Fibroblast of pulmonary artery (primary cell): ENCODE measurements at regions not wholly inside any gene's neighbourhood (a gene's known extent, or its start where the extent isn't known, plus 50 kb on each side); places are given as distances from the start of the nearest gene placed in this dataset.

ENCODE experiments used
- DNase-seq: peaks from one replicate; pipeline ENCODE4 v3.0.0-alpha.2; 2010; ENCODE audit warnings: low read depth
- H3K4me3 ChIP-seq: replicated peaks from 2 replicates; pipeline ENCODE4 v1.5.1; 2011; ENCODE audit warnings: low read depth, mild to moderate bottlenecking, control low read depth, low read length, moderate library complexity
- TF ChIP-seq, protein P1 (sequence below): IDR thresholded peaks from 2 replicates; pipeline ENCODE4 v1.5.1; 2011; ENCODE audit warnings: mild to moderate bottlenecking, control low read depth, low read length, inconsistent platforms; ENCODE audit errors: missing control alignments

DNA sequence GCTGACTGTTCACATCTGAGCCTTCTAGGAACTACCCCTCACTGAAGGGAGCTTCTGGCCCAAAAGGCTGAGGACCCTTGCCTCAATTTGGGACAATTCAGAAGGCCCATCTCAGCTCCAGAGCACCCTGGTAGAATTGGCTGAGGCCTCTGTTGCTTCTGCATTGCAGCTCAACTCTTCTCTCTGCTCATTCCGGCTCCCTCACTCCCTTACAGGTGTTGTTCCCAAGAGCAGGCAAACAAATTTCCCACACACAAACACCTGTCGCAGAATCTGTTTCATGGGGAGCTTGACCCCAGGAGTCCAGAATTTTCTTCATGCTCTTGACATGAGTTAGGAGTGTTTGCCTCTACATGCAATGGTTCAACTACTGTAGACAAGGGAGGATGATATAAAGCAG is 78.7 kb downstream of the CRYGS start:
- DNase-seq, result no peak
- TF ChIP-seq, protein P1, sequence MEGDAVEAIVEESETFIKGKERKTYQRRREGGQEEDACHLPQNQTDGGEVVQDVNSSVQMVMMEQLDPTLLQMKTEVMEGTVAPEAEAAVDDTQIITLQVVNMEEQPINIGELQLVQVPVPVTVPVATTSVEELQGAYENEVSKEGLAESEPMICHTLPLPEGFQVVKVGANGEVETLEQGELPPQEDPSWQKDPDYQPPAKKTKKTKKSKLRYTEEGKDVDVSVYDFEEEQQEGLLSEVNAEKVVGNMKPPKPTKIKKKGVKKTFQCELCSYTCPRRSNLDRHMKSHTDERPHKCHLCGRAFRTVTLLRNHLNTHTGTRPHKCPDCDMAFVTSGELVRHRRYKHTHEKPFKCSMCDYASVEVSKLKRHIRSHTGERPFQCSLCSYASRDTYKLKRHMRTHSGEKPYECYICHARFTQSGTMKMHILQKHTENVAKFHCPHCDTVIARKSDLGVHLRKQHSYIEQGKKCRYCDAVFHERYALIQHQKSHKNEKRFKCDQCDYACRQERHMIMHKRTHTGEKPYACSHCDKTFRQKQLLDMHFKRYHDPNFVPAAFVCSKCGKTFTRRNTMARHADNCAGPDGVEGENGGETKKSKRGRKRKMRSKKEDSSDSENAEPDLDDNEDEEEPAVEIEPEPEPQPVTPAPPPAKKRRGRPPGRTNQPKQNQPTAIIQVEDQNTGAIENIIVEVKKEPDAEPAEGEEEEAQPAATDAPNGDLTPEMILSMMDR, result no peak
- no peak overlapping the region for H3K4me3 ChIP-seq

DNA sequence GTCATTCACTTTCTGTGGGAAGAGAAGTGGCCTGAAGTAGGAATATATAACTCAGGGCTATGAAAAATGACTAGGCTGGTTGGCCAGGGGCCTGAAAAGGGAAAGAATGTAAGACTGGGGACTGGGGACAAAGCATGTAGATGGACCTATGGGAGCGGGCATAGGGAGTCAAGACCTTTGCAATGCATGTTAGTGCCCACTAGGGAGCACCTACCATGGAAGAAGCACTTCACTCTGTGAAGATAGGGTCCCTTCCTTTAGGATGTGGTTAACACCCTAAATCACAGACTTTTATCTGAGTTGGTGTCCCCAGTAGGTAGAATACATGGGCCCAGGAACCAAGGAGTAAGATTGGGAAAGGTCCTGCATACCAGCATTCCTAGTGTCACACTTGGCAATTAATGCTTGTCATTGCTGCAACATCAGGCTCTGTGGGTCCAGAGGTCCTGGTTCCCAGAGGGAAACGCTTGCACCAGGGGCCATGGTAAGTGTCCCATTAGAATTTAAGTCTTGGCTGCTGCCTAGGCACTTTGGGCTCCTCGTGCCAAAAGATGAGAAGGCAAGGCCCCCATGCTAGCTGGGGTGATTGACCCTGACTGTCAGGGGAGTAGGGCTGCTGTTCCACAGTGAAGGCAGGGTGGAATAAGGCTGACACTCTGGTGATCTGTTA is 79.6 kb downstream of the CRYGS start:
- TF ChIP-seq, protein P1, result peak; percentile 12
- DNase-seq, result no peak
- H3K4me3 ChIP-seq, result no peak overlapping the region

DNA sequence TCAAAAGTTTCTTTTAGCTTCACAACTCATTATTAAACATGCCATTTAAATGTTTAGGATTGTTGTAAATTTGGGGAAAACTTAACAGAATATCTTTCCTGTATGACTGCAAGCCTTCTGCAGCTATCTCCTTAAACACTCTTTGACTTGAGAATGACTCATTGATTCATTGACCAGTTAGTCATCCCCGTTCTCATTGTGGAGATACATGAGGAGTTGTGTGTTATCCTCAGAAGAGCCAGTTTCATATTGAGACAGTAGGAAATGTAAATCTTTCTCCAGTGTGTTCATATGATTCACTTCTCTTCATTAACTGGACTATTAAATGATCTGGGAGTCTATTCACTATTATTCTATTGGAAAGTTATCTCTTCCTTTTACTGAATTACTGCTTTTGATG is 83.0 kb downstream of the CRYGS start:
- no peak overlapping the region for H3K4me3 ChIP-seq
- TF ChIP-seq, protein P1, result no peak
- DNase-seq, result peak; percentile 49

DNA sequence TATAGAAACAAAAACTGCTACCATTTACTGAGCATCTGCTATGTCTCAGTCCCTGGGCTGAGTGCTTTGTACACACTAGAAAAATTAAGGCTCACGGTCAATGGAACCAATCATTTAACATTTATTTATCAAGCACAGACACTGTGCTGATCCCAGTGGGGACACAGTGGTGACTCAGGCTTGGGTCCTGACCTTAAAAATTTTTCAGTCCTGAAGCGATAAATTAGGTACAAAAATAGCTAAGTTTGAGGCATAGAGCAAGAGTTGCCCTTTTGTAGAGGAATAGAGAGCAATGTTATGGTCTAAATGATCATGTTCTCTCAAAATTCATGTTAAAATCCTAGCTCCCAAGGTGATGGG is 85.1 kb downstream of the CRYGS start:
- TF ChIP-seq, protein P1, result no peak

DNA sequence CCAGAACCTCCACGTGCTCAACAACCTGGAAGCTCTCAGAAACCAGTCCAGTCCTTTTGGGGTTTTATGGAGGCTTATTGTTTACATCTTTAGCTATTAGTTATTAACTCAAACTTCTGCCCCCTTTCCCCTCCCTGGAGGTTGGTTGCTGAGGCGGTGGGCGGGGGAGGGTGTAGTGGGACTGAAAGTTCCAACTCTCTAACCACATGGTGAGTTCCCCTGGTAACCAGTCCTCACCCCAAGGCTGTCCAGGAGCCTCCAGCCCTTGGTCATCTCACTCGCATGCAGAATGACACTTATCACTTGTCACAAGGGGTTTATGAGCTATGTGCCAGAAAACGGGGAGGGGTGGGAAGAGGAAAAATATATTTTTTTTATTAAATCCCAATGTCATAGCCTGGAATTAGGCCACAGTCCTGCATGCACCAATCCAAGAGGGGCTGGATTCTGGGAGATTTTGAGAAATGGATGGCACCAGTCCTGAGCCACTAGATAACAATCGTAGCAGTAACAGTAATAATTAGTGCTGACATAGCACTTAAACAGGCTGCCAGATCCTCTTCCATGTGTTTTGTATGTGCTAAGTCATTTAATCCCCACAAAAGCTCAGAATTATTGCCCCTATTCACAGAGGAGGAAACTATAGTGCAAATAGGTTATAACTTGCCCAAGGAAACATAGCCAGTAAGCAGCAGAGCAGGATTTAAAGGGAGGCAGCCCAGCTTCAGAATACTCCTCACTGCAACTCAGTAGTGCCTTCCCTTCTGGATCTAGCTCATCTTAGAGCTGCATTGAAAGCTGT is 85.7 kb downstream of the CRYGS start:
- TF ChIP-seq, protein P1, result no peak
- H3K4me3 ChIP-seq, result no peak overlapping the region
- no peak for DNase-seq

More for the DNA sequence above, 85.1 kb downstream of the CRYGS start:
- H3K4me3 ChIP-seq, result no peak overlapping the region
- no peak for DNase-seq

DNA sequence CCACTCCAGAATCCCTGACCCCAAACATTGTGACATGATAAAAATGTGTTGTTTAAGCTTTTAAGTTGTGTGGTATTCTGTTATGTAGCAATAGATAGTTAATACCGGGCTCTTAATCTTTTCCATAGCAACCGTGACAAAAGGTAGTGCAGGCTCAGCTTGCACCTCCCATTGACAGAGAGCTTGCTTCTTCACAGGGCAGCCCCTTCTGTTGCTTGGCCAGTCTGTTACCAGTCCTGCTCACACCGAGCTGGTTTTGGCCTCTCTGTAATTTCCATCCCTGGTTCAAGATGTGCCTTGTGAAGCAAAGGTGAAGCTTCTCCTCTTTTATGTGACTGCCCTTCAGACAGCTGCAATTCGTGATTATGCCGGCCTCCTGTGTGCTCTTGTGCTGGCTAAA is 86.9 kb downstream of the CRYGS start:
- DNase-seq, result no peak
- TF ChIP-seq, protein P1, result no peak
- H3K4me3 ChIP-seq, result no peak overlapping the region
